IPS DF 4.7 (cell line): ENCODE measurements at regions not wholly inside any gene's neighbourhood (a gene's known extent, or its start where the extent isn't known, plus 50 kb on each side); places are given as distances from the start of the nearest gene placed in this dataset.

Source experiments
- DNase-seq: peaks from one replicate; pipeline ENCODE4 v3.0.0-alpha.2; 2013; ENCODE audit warnings: low spot score; ENCODE audit errors: extremely low read depth

- DNase-seq = no peak
Measured at GRCh38 chr7:46343802-46344201, 422.7 kb upstream of the IGFBP3 start.

DNA sequence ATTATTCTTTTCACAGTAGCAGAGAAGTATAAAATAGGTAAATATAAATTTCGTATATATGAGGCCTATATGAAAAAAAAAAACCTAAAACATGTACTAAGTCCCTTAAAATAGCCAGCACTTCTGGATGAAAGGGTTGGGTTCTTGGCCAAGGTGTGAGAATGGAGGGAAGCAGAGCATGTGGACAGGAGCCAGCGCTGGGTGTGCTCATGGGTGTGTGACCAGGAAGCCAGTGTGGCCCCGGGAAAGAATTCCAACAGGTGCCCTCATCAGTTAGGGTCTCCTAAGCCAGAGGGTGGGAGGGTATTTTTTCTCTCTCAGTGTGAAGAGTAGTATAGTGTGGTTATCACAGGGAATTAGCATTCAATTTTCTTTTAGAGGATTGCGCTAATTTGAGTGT lies 401.9 kb upstream of the IGFBP3 start:
- no peak for DNase-seq

- DNase-seq = no peak
Measured at GRCh38 chr7:46321556-46322205, 400.6 kb upstream of the IGFBP3 start.

DNA sequence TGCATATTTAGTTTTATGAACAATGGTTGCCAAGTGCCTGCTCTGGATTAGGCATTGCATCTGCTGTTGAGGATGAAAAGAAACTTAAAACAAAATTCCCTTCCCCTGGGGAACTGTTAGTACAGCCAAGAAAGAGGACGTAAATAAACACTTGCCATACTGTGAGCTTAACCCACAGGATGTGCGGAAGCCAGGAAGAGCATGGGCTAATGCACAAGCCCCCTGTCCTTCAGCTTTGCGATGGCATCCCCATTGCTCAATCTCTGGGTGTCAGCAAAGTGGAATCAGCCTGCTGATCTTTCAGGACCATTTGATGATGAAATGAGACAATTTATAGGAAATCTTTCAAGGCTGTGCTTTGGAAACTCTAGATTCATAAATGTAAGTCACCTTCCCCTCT lies 399.9 kb upstream of the IGFBP3 start:
- DNase-seq = no peak

DNA sequence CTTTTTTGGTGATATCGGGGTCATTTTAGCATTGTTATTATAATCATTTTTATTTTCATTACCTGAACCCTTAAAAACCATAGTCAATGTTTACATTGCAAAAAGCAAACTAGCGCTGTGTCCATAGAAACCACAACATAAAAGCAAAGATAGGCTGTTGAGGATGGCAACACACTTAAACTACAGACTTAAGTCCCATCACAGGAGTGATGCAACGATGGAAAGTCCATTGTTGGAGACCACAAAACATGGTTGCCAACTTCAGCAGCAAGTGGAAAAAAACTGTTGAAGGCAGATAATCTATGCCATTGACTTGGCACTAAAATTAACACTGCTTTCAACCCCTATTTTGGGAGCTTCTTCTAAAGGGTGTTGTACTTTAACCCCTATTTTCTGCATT lies 398.8 kb upstream of the IGFBP3 start:
- no peak for DNase-seq

DNA sequence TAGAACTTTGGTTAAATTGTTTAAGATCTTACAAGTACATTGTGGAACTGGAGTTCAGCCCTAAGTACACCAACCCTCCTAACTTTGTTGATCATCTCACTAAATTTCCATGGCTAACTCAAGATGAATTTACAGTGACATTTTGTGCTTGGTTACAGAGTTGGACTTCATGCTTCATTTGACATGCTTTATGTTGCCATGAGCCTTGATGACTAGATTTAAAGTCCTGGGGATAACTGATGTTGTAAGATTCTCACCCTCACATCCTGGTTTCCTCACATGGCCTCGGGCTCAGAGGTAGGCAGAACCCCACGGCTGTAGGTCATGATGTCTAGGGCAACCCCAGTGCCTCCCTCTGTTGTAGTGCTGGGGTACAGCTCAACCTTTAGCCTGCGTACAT lies 397.2 kb upstream of the IGFBP3 start:
- no peak for DNase-seq

- DNase-seq = no peak
Measured at GRCh38 chr7:46317256-46317655, 396.2 kb upstream of the IGFBP3 start.

DNA sequence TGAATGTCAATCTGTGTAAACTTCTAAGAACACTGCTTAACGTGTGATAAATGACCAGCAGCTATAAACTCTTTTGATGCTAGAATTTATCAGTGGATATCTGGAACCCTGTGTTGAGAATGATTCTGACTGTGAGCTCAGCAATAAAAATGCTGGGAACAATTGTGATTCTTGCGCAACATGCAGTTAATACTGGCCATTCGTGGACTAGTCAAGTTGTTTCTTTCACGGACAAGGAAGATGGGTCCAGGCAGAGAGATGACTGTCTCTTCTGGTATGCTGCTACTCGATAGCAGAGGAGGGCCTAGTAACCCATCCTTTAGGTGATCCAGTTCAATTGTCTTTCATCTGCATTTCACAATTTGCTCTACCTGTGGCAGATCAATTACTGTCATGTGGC lies 394.8 kb upstream of the IGFBP3 start:
- DNase-seq = no peak

DNA sequence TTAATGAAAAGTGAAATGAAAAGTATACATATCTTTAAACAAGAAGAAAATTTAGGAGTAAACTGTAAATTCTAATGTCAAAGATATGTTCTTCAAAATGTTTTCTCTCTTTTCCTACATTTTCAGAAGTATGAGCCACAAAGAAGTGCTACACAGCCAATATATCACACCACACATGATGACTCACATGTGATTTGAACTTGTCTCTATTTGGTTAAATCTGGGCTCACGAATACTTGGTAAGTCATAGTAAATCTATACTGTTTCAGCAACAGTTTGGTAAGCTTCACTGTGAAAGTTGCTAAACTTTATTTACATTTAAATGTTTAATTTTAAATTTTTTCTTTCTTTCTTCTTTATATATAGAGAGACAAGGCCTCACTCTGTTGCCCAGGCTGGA lies 380.6 kb upstream of the IGFBP3 start:
- DNase-seq = no peak

DNA sequence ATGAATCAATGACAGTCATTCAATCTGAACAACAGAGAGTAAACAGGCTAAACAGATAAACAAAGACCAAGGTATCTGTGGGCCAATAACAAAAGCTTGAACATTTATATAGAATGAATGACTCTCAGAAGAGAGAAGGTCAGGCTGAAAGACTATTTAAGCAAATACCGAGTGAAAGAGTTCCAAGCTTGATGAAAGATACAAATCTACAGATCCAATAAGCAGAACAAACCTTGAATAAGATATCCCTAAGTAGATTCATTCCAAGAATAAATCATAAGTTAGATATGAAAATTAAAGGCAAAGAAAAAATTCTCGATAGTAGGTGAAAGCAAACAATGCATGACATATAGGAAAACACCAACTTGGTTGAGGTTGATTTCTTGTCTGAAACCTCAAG lies 376.4 kb upstream of the IGFBP3 start:
- DNase-seq = no peak

GRCh38 chr7:46296526-46296925 lies 375.5 kb upstream of the IGFBP3 start:
- DNase-seq = no peak

DNA sequence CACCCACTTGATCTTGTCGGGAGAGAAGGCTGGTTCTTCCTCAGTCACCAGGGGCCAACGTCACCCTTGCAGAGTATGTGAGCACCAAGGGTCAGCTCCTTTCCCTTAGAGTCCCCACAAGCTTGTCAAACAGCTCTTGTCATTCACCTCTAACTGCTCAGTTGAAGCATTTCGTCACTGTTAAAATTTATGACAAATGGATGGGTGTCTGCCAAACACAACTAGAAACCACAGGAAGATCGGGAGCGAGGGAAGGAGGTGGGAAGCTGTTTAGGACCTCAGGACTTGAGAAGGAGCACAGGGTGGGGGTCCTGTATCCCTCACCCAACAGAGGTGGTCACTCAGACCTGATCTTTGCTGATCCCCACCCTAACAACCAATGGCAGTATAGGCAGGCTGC lies 373.3 kb upstream of the IGFBP3 start:
- DNase-seq = no peak

DNA sequence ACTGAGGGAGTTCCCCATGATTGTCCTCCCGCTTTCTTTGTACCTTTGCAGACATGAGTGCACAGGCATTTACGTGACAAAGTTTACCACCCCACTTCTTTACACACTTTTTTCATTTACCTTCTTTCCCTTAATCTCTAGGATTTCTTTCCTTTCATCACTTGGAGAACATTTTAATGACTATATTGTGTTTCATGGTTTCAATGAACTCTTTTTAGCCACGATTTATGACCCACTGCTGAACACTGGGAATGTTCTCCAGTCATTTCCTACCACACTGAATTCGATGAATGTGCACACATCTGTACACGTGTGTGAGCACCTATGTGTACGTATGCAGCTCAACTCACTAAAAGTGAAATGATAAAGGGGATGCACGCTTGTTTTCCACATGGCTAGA lies 371.7 kb upstream of the IGFBP3 start:
- no peak for DNase-seq

DNA sequence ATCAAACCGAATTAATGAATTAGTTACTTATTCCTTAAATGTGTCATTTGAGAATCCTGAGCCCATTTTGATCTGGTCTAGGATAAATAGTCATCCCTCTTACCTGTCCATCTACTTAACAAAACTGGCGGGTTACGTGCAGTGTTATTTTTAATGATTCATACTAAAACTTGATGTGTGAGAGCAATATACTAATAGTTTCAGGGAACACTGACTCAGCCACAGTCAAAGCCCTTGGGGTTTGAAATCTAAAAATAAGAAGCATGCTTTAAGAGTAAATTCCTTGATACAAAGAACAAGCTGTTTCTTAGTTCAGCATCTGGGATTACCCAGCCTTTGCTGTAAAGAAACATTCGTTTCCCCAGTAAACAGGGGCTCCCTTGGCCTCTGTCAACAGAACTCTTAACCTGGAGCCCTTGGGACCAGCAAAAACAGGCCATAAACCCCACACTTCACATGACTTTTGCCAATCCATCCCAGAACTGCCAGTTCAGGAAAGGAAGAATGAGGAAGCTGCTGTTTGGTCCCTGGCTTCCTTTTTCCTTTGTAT lies 370.6 kb upstream of the IGFBP3 start:
- DNase-seq = no peak

DNA sequence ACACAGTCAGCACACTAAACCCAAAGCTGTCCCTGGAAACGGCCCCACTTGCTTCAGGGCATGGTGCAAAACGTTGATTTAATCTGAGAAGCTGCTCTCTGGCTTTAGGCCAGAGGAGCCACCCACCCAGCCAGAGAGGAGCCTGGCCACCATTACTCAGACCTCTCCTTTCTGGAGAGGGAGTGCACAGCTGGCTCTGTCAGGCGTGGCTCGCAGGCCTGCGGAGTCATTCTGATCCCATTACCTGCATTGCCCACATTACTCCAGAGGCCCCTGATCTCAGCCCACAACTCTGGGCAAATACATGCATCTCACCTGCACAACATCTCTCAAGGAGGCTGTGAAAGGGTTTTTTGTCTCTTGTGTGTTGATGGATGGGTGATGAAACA lies 370.0 kb upstream of the IGFBP3 start:
- DNase-seq = no peak

DNA sequence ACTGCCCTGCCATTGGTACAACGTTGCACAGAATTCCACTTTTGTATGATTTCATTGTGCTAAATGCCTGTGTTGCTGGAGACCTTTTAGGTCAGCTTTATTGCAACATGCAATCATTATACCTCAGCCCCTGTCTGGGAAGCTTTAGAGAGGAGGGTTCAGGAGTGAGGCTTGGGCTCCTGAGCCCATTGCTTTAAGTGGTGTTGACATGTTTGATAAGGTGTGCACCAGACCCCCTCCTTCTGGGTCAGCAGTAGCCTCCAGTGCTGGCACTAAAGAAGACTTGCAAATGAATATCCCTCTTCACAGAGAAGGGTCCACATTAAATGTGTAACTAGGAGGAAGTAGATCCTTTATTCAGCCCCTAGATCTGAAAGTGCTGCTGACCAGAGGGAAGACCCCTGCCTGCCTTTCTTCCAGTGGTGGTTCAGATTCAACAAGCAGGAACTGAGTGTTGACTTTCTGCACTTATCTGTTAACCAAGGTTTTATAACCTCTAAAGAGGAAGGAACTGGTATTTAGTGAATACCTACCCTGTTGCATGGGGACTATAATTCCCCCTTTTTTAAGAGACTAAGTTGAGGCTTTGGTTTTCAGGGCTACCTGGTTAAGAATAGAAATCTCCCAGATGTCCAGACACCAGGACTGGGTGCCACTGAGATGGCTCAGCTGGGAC lies 369.4 kb upstream of the IGFBP3 start:
- DNase-seq = no peak

DNA sequence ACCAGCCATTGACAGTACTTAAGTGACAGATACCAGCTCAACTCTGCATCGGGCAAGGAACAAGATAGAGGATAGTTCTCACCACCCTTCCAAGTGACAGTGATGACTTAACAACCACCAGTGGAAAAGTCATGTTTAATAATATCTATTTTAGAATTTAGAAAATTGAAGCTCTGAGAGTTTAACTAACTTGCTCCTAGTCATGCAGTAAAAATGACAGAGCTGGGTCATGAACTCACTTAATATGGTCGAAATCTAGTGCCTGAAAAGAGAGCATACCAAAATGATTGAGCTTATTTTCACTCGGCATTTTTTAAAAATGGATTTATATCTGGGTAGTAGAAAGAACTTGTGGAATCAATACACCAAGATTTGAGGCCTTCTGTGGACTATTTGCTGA lies 367.8 kb upstream of the IGFBP3 start:
- no peak for DNase-seq

DNA sequence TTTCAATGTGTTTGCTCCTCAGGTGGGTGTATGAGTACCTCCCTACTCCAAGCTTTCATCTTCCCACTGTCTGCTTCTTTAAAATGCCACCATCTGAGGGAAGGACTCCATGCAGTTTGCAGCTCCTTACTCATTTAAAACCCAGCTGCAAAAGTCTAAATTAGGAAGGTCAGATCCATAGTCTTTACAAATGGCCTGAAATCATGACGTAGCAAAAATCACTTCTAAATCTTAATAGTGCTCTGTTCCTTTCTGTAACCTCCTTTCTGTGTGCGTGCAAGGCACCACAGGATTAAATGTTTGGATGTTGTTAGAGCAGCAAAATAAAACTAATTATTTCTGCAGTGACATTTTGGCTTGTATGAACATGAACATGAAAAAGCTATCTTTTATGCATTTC lies 366.9 kb upstream of the IGFBP3 start:
- DNase-seq = no peak

DNA sequence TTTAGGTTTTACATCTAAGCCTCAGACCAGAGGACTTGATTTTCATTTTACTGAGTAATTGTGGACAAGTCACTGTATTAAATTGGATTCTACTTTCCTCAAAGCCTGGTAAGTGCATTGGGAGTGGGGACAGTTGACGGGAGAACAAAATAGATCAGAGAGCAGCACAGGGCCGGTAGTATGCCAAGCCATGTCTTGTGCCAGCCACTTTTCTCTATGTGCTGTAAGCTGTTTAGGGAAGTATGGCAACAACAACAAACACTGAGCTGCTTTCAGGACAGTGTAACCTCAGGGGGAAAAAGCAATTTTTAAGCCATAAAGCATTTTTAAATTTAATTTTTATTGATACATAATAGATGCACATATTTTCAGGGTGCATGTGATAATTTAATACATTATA lies 365.9 kb upstream of the IGFBP3 start:
- no peak for DNase-seq

DNA sequence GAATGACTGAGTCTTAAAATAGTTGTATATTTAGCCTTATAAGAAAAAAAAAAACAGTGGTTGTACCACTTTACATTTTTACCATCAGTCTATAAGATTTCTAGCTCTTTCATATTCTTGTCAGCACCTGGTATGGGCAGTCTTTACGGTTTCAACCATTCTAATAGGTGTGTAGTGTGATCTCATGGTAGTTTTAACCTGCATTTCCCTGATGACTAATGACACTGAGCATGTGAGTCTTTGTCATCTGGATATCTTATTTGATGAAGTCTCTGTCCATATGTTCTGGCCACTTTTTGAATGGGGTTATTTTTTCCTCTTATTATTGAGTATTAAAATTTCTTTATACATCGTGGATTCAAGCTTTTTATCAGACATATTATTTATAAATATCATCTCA lies 365.3 kb upstream of the IGFBP3 start:
- no peak for DNase-seq

DNA sequence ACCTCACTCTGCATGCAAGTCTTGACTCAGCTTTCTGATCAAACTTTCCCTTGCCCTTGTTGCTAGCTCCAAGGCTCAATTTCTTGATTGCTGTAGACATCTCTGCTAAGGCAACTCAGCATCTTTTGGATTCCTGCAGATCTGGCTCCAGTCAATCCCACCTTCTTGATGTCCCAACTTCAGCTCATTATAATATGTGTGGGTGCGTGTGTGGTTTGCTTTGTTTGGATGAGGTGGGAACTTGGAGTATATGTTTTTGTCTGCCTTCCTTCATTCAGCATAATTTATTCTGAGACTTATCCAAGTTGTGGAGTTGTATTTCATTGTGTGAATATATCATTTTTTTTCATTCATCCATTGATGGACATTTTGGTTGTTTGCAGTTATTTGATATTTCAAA lies 364.8 kb upstream of the IGFBP3 start:
- no peak for DNase-seq

GRCh38 chr7:46283852-46284251 lies 362.8 kb upstream of the IGFBP3 start:
- DNase-seq = no peak

GRCh38 chr7:46282155-46282554 lies 361.1 kb upstream of the IGFBP3 start:
- DNase-seq = no peak
